ENCODE measurements at regions not wholly inside any gene's neighbourhood (a gene's known extent, or its start where the extent isn't known, plus 50 kb on each side); places are given as distances from the start of the nearest gene placed in this dataset.

- no peak for DNase-seq (ENCODE audit: low spot score)
Observed at GRCh38 chr1:232555494-232556210, 74.3 kb downstream of the SIPA1L2 start.

GRCh38 chr1:232554409-232554808 lies 75.5 kb downstream of the SIPA1L2 start:
- no peak for DNase-seq (ENCODE audit: low spot score)

GRCh38 chr1:232553809-232554208 lies 76.1 kb downstream of the SIPA1L2 start:
- no peak for DNase-seq (ENCODE audit: low spot score)

- DNase-seq (ENCODE audit: low spot score), result peak; percentile 10
Observed at GRCh38 chr1:232553050-232553754, 76.7 kb downstream of the SIPA1L2 start.

GRCh38 chr1:232551386-232551785 lies 78.5 kb downstream of the SIPA1L2 start:
- DNase-seq (ENCODE audit: low spot score), result peak; percentile 5

- DNase-seq (ENCODE audit: low spot score), result no peak
Observed at GRCh38 chr1:232550007-232550406, 79.9 kb downstream of the SIPA1L2 start.

- no peak for DNase-seq (ENCODE audit: low spot score)
Observed at GRCh38 chr1:232548691-232549090, 81.2 kb downstream of the SIPA1L2 start.

GRCh38 chr1:232547938-232548484 lies 81.9 kb downstream of the SIPA1L2 start:
- no peak for DNase-seq (ENCODE audit: low spot score)

GRCh38 chr1:232542633-232543593 lies 87.0 kb downstream of the SIPA1L2 start:
- DNase-seq (ENCODE audit: low spot score), result no peak

- DNase-seq (ENCODE audit: low spot score), result no peak
Observed at GRCh38 chr1:232538943-232539302, 91.0 kb downstream of the SIPA1L2 start.

- DNase-seq (ENCODE audit: low spot score), result peak; percentile 91
Observed at GRCh38 chr1:232538224-232538942, 91.5 kb downstream of the SIPA1L2 start.

- DNase-seq (ENCODE audit: low spot score), result no peak
Observed at GRCh38 chr1:232534552-232535517, 95.1 kb downstream of the SIPA1L2 start.

GRCh38 chr1:232533328-232533727 lies 96.6 kb downstream of the SIPA1L2 start:
- no peak for DNase-seq (ENCODE audit: low spot score)

- DNase-seq (ENCODE audit: low spot score), result no peak
Observed at GRCh38 chr1:232532901-232533300, 97.0 kb downstream of the SIPA1L2 start.

- no peak for DNase-seq (ENCODE audit: low spot score)
Observed at GRCh38 chr1:232531291-232531690, 98.6 kb downstream of the SIPA1L2 start.

GRCh38 chr1:232529747-232530146 lies 100.2 kb downstream of the SIPA1L2 start:
- no peak for DNase-seq (ENCODE audit: low spot score)

GRCh38 chr1:232528472-232529089 lies 101.4 kb downstream of the SIPA1L2 start:
- no peak for DNase-seq (ENCODE audit: low spot score)

GRCh38 chr1:232524056-232524455 lies 105.9 kb downstream of the SIPA1L2 start:
- DNase-seq (ENCODE audit: low spot score), result no peak

- DNase-seq (ENCODE audit: low spot score), result no peak
Observed at GRCh38 chr1:232522189-232522588, 107.7 kb downstream of the SIPA1L2 start.

GRCh38 chr1:232521660-232522059 lies 108.3 kb downstream of the SIPA1L2 start:
- peak; percentile 29 for DNase-seq (ENCODE audit: low spot score)
